MM.1S (cell line): ENCODE measurements at regions not wholly inside any gene's neighbourhood (a gene's known extent, or its start where the extent isn't known, plus 50 kb on each side); places are given as distances from the start of the nearest gene placed in this dataset.
"Not testable (repeated sequence)": the region's sequence is repeated elsewhere in the genome, so short reads cannot be mapped to it uniquely, and the experiment has no call there.

Experiments used
- DNase-seq: peaks from one replicate; pipeline ENCODE4 v3.0.0-alpha.2; 2015
- H2AFZ ChIP-seq: fragments of 300-600 bp; sonication (generic); 2 replicates; pipeline ENCODE4 v1.6.0; 2016; ENCODE audit warnings: antibody characterized with exemption, low read length
- H3F3A ChIP-seq: fragments of 300-600 bp; sonication (generic); 2 replicates; pipeline ENCODE4 v1.6.1; 2016; ENCODE audit warnings: mild to moderate bottlenecking, antibody characterized with exemption, low read length, moderate library complexity, mixed read lengths; ENCODE audit not compliant: insufficient read depth
- H3K27ac ChIP-seq: fragments of 300-600 bp; sonication (generic); 2 replicates; pipeline ENCODE4 v1.5.1; 2016; ENCODE audit warnings: mild to moderate bottlenecking, low read length
- H3K27me3 ChIP-seq: fragments of 300-600 bp; sonication (generic); replicated peaks from 2 replicates; pipeline ENCODE4 v1.6.0; 2016; ENCODE audit warnings: low read length; ENCODE audit not compliant: insufficient read depth
- H3K36me3 ChIP-seq: fragments of 300-600 bp; sonication (generic); replicated peaks from 2 replicates; pipeline ENCODE4 v1.6.1; 2016; ENCODE audit warnings: mild to moderate bottlenecking, low read length, mixed read lengths; ENCODE audit not compliant: insufficient read depth
- H3K4me1 ChIP-seq: fragments of 300-600 bp; sonication (generic); 2 replicates; pipeline ENCODE4 v1.6.1; 2016; ENCODE audit warnings: low read length, mixed read lengths
- H3K4me2 ChIP-seq: fragments of 300-600 bp; sonication (generic); 2 replicates; pipeline ENCODE4 v1.6.0; 2016; ENCODE audit warnings: low read depth, low read length
- H3K4me3 ChIP-seq: fragments of 300-600 bp; sonication (generic); 2 replicates; pipeline ENCODE4 v1.5.1; 2016; ENCODE audit warnings: low read length, mixed read lengths
- H3K79me2 ChIP-seq: fragments of 300-600 bp; sonication (generic); 2 replicates; pipeline ENCODE4 v1.6.1; 2016; ENCODE audit warnings: mixed run types, low read length, mixed read lengths
- H3K9ac ChIP-seq: fragments of 300-600 bp; sonication (generic); 2 replicates; pipeline ENCODE4 v1.6.1; 2016; ENCODE audit warnings: low read length, mixed read lengths
- H3K9me2 ChIP-seq: fragments of 300-600 bp; sonication (generic); replicated peaks from 2 replicates; pipeline ENCODE4 v1.6.1; 2016; ENCODE audit warnings: mild to moderate bottlenecking, low read length, mixed read lengths; ENCODE audit not compliant: insufficient read depth
- H3K9me3 ChIP-seq: fragments of 300-600 bp; sonication (generic); replicated peaks from 2 replicates; pipeline ENCODE4 v1.6.1; 2016; ENCODE audit warnings: mild to moderate bottlenecking, low read length, mixed read lengths; ENCODE audit not compliant: insufficient read depth
- H4K20me1 ChIP-seq: fragments of 300-600 bp; sonication (generic); 2 replicates; pipeline ENCODE4 v1.6.1; 2016; ENCODE audit warnings: mild to moderate bottlenecking, low read length, moderate library complexity, mixed read lengths; ENCODE audit not compliant: insufficient read depth
- EZH2 ChIP-seq: fragments of 300-600 bp; sonication (generic); optimal IDR thresholded peaks from 2 replicates; pipeline ENCODE3; 2017; ENCODE audit warnings: low read depth, mild to moderate bottlenecking, antibody characterized with exemption, low read length, mixed read lengths
- EZH2phosphoT487 ChIP-seq: fragments of 300-600 bp; sonication (generic); IDR thresholded peaks from 2 replicates; pipeline ENCODE4 v1.6.1; 2018; ENCODE audit warnings: antibody characterized with exemption, low read length
- TF ChIP-seq, protein P1 (sequence below): fragments of 300-600 bp; sonication (generic); IDR thresholded peaks from 2 replicates; pipeline ENCODE4 v1.5.1; 2016; ENCODE audit warnings: antibody characterized with exemption, low read length, mixed read lengths

DNA sequence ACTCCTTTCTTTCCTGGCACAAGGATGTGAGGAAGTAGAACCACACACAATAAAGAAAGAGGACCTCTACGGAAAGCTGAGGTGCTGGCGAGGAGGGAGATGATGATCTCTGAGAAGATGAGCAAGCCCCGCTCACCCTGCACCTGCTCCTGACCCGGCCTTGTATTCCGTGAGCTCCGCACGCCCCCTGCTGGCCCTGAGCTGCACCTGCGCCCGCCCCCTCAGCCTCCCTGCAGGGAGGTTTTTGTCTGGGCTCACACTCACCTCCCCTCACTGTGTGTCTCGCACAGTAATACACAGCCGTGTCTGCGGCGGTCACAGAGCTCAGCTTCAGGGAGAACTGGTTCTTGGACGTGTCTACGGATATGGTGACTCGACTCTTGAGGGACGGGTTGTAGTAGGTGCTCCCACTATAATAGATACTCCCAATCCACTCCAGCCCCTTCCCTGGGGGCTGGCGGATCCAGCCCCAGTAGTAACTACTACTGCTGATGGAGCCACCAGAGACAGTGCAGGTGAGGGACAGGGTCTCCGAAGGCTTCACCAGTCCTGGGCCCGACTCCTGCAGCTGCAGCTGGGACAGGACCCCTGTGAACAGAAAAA, 895.1 kb downstream of the TMEM121 start:
- H3K27ac ChIP-seq, H3K4me2 ChIP-seq, H3K9ac ChIP-seq, H3K79me2 ChIP-seq, H3K9me3 ChIP-seq, H3K27me3 ChIP-seq, H4K20me1 ChIP-seq, H3K4me1 ChIP-seq, H3K9me2 ChIP-seq, H3K4me3 ChIP-seq, H3K36me3 ChIP-seq, H2AFZ ChIP-seq, H3F3A ChIP-seq: not testable (repeated sequence)
- DNase-seq, result peak; percentile 51
- TF ChIP-seq, protein P1, sequence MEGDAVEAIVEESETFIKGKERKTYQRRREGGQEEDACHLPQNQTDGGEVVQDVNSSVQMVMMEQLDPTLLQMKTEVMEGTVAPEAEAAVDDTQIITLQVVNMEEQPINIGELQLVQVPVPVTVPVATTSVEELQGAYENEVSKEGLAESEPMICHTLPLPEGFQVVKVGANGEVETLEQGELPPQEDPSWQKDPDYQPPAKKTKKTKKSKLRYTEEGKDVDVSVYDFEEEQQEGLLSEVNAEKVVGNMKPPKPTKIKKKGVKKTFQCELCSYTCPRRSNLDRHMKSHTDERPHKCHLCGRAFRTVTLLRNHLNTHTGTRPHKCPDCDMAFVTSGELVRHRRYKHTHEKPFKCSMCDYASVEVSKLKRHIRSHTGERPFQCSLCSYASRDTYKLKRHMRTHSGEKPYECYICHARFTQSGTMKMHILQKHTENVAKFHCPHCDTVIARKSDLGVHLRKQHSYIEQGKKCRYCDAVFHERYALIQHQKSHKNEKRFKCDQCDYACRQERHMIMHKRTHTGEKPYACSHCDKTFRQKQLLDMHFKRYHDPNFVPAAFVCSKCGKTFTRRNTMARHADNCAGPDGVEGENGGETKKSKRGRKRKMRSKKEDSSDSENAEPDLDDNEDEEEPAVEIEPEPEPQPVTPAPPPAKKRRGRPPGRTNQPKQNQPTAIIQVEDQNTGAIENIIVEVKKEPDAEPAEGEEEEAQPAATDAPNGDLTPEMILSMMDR, result peak; percentile 50

DNA sequence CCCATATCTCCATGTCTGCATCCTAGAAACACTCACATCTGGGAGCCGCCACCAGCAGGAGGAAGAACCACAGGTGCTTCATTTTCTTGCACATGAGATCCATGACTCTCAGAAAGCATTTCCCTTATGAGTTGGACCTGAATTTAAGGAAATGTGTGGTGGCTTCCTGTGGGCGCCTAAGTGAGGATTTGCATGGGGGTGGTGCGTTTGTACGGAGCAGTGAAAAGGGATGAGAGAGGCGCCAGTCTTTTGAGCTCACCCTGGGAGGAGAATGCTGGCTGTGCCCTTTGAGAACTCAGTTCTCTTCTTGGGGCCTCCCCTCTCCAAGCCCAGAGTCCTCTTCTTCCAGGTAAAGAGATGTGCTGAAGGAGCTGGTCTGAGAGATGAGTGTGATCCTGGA, 895.7 kb downstream of the TMEM121 start:
- H3K9me2 ChIP-seq, result no peaks in the 10 kb centered on the region
- H3K36me3 ChIP-seq, result no peaks in the 10 kb centered on the region
- H3K79me2 ChIP-seq, result no peaks in the 10 kb centered on the region
- no peak overlapping the region for H3K4me2 ChIP-seq
- H2AFZ ChIP-seq, result no peak overlapping the region
- H3K27me3 ChIP-seq, result no peaks in the 10 kb centered on the region
- H3F3A ChIP-seq, result no peaks in the 10 kb centered on the region
- H4K20me1 ChIP-seq, result no peaks in the 10 kb centered on the region
- no peak for DNase-seq
- TF ChIP-seq EZH2, result no peak
- TF ChIP-seq EZH2phosphoT487, result no peak
- TF ChIP-seq, protein P1, result no peak
- no peaks in the 10 kb centered on the region for H3K9me3 ChIP-seq
- H3K4me1 ChIP-seq, result no peaks in the 10 kb centered on the region
- no peak overlapping the region for H3K27ac ChIP-seq
- no peak overlapping the region for H3K9ac ChIP-seq
- H3K4me3 ChIP-seq, result no peak overlapping the region

DNA sequence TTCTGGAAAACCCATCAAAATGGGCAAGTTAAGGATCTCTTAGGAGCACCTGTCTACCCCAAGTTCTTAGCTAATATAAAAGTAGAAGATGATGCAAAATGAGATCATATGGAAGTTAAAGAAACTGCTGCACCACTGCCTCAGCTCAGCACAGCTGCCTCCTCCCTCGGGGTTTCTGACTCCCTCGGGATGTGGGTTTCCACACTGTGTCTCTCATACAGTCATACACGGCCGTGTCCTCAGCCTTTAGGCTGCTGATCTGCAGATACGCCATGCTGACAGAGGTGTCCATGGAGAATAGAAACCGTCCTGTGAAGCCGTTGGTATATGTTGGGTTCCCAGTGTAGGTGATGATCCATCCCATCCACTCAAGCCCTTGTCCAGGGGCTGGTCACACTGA, 898.8 kb downstream of the TMEM121 start:
- not testable (repeated sequence) for H3K27me3 ChIP-seq, H3K4me1 ChIP-seq, H2AFZ ChIP-seq, H3K9me2 ChIP-seq, H3K27ac ChIP-seq, H3K36me3 ChIP-seq, H3K79me2 ChIP-seq, H3K4me2 ChIP-seq, H3F3A ChIP-seq, H3K9ac ChIP-seq, H3K4me3 ChIP-seq, DNase-seq, H4K20me1 ChIP-seq, H3K9me3 ChIP-seq

DNA sequence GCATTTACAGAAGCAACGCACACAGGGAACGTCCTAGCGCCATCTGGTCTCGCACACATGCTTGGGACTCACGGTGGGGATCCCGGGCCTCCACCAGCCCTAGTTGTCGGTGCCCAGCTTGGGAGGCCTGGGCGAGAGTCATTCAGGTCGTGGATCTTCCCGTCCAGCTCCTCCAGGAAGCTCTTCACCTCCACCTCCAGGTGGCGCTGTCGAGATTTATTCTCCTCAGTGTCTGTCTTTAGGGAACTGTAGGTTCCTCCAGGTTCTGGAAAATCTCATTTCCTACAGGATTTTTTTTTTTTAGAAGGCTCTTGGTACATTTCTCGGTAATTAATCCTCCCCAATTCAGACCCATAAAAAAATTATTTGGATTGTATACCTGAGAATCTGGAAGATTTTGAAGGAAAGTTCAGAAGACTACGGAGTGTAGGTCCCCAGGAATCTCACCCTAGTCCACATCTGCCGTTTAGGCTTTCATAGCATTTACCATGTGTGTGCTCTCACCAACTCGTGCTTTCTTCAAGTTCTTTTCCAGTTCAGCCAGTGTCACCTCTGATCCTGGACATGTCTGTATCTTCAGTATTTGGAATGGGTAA, 910.0 kb downstream of the TMEM121 start:
- no peaks in the 10 kb centered on the region for H3F3A ChIP-seq
- no peaks in the 10 kb centered on the region for H3K9me3 ChIP-seq
- H3K4me3 ChIP-seq, result no peak overlapping the region
- no peak for TF ChIP-seq EZH2
- no peak for TF ChIP-seq EZH2phosphoT487
- TF ChIP-seq, protein P1, result peak; percentile 53
- H3K4me1 ChIP-seq, result no peaks in the 10 kb centered on the region
- no peak overlapping the region for H3K4me2 ChIP-seq
- no peaks in the 10 kb centered on the region for H3K27me3 ChIP-seq
- no peak overlapping the region for H3K9ac ChIP-seq
- no peaks in the 10 kb centered on the region for H3K9me2 ChIP-seq
- no peaks in the 10 kb centered on the region for H4K20me1 ChIP-seq
- DNase-seq, result peak; percentile 51
- no peak overlapping the region for H3K27ac ChIP-seq
- no peak overlapping the region for H2AFZ ChIP-seq
- H3K36me3 ChIP-seq, result no peaks in the 10 kb centered on the region
- H3K79me2 ChIP-seq, result no peaks in the 10 kb centered on the region
